Stimulated activated naive B cell treated with anti-CD40 and anti-IgM and Interleukin-4, amounts not matched to agents 10 μg/mL and 1 μg/mL and 100 μg/mL, for 72 hours (primary cell): ENCODE measurements at regions not wholly inside any gene's neighbourhood (a gene's known extent, or its start where the extent isn't known, plus 50 kb on each side); places are given as distances from the start of the nearest gene placed in this dataset.
"Not testable (repeated sequence)": the region's sequence is repeated elsewhere in the genome, so short reads cannot be mapped to it uniquely, and the experiment has no call there.

ENCODE experiments used
- ATAC-seq, 2 donors: fragments of 150-1000 bp; cut with Tn5 transposase; replicated peaks; 2 replicates each; pipeline ENCODE4 v1.10.0; 2021; ENCODE audit warnings: moderate library complexity in 1 of 2
- DNase-seq: peaks from one replicate; pipeline ENCODE4 v3.0.0; 2021
- H3K27ac Mint-ChIP-seq: one replicate; pipeline ENCODE4 v1.8.0; 2022; ENCODE audit warnings: mild to moderate bottlenecking, mixed read lengths
- H3K27me3 Mint-ChIP-seq, 2 donors: one replicate each; pipeline ENCODE4 v1.8.0; 2022; ENCODE audit warnings: mixed read lengths in 2 of 2
- H3K36me3 Mint-ChIP-seq, 2 donors: one replicate each; pipeline ENCODE4 v1.8.0; 2022; ENCODE audit warnings: mixed read lengths in 2 of 2, mild to moderate bottlenecking in 1 of 2
- H3K4me1 Mint-ChIP-seq, 2 donors: one replicate each; pipeline ENCODE4 v1.8.0; 2022; ENCODE audit warnings: mixed read lengths in 2 of 2, mild to moderate bottlenecking in 1 of 2
- H3K4me3 Mint-ChIP-seq, 2 donors: one replicate each; pipeline ENCODE4 v1.8.0; 2022; ENCODE audit warnings: mild to moderate bottlenecking in 2 of 2, mixed read lengths in 2 of 2, moderate library complexity in 1 of 2
- H3K9me3 Mint-ChIP-seq, 2 donors: one replicate each; pipeline ENCODE4 v1.8.0; 2022; ENCODE audit warnings: mixed read lengths in 2 of 2, mild to moderate bottlenecking in 1 of 2

- peaks cover 0 to 6% of the 10 kb centered on the region in 2 donors for H3K27me3 Mint-ChIP-seq
- no peak overlapping the region for H3K4me3 Mint-ChIP-seq
- H3K36me3 Mint-ChIP-seq: no peaks in the 10 kb centered on the region
- H3K27ac Mint-ChIP-seq: no peak overlapping the region
- DNase-seq (no peak), ATAC-seq (no peak)
- H3K9me3 Mint-ChIP-seq: no peaks in the 10 kb centered on the region
- H3K4me1 Mint-ChIP-seq: no peaks in the 10 kb centered on the region
These were observed 119.7 kb downstream of the SHOX start for GRCh38 chrX:750263-750662.

- no peak overlapping the region for H3K4me3 Mint-ChIP-seq
- no peak for ATAC-seq
- DNase-seq: no peak
- H3K27me3 Mint-ChIP-seq: peaks cover 0 to 6% of the 10 kb centered on the region in 2 donors
- no peak overlapping the region for H3K27ac Mint-ChIP-seq
- H3K4me1 Mint-ChIP-seq: no peaks in the 10 kb centered on the region
- peaks cover 8% of the 10 kb centered on the region in 2 donors for H3K9me3 Mint-ChIP-seq
- peaks cover 4 to 8% of the 10 kb centered on the region in 2 donors for H3K36me3 Mint-ChIP-seq
These were observed 116.6 kb downstream of the SHOX start for GRCh38 chrX:747176-747575.

GRCh38 chrX:739611-740010, 109.0 kb downstream of the SHOX start:
- Mint-ChIP-seq H3K4me1 (no peaks in the 10 kb centered on the region), H3K36me3 (peaks cover 4 to 8% of the 10 kb centered on the region in 2 donors)

GRCh38 chrX:737021-737420, 106.4 kb downstream of the SHOX start:
- not testable (repeated sequence) for DNase-seq, H3K27ac Mint-ChIP-seq, H3K4me1 Mint-ChIP-seq, H3K27me3 Mint-ChIP-seq, H3K9me3 Mint-ChIP-seq, H3K4me3 Mint-ChIP-seq, H3K36me3 Mint-ChIP-seq, ATAC-seq

More at GRCh38 chrX:739611-740010, 109.0 kb downstream of the SHOX start:
- DNase-seq (no peak), ATAC-seq (no peak)
- Mint-ChIP-seq H3K27me3 (no peaks in the 10 kb centered on the region), H3K9me3 (peaks cover 18% of the 10 kb centered on the region in 2 donors), H3K27ac (no peak overlapping the region), H3K4me3 (no peak overlapping the region)

DNA sequence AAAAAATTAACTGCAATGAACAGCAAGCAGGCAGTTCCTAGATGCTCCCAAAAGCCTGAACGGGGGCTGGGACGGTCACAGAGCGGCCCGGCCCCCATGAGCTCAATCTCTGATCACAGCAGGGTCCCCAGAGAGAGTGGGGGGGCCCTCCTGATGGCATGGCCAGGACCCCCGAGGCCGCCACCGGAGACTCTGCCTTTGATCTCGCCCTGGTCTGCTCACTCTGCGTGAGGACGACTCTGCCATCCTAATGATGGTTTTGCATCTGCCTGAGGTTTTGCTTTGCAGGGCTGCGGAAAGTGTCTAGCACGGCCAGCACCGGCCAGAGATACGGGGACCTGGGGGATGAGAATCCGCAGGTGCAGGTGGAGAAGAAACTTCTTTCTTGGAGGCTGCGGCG, 103.8 kb downstream of the SHOX start:
- no peak overlapping the region for H3K27ac Mint-ChIP-seq
- no peaks in the 10 kb centered on the region for H3K36me3 Mint-ChIP-seq
- no peak overlapping the region for H3K4me3 Mint-ChIP-seq
- H3K4me1 Mint-ChIP-seq: no peaks in the 10 kb centered on the region
- no peaks in the 10 kb centered on the region for H3K27me3 Mint-ChIP-seq
- no peak for DNase-seq
- ATAC-seq: no peak
- no peaks in the 10 kb centered on the region for H3K9me3 Mint-ChIP-seq

DNA sequence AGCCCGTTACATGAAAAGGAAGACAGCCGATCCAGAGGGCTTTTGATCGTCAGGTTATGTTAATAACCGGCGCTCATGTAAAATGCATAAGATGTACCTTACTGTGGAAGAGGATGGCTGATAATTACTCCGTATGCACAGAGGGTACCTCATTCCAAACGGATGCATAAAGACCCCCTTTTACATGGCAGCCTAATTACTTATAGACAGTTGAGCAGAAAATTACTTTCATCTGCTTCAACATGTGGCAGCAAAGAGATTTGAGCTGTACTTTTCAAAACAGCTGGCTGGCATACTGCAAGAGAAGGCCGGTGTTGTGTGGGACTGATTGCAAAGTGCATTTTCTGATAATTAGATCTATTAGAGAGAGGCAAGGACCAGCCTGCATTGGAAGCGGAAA, 103.4 kb downstream of the SHOX start:
- no peaks in the 10 kb centered on the region for H3K9me3 Mint-ChIP-seq
- no peak for DNase-seq
- H3K4me1 Mint-ChIP-seq: no peaks in the 10 kb centered on the region
- no peaks in the 10 kb centered on the region for H3K36me3 Mint-ChIP-seq
- no peak overlapping the region for H3K4me3 Mint-ChIP-seq
- no peak overlapping the region for H3K27ac Mint-ChIP-seq
- ATAC-seq: no peak
- H3K27me3 Mint-ChIP-seq: no peaks in the 10 kb centered on the region

GRCh38 chrX:729583-730409, 99.2 kb downstream of the SHOX start:
- no peak for DNase-seq
- H3K4me3 Mint-ChIP-seq: no peak overlapping the region
- no peak for ATAC-seq
- no peaks in the 10 kb centered on the region for H3K36me3 Mint-ChIP-seq
- no peak overlapping the region for H3K27ac Mint-ChIP-seq
- H3K9me3 Mint-ChIP-seq: peaks cover 3 to 4% of the 10 kb centered on the region in 2 donors
- H3K4me1 Mint-ChIP-seq: peaks cover 0 to 8% of the 10 kb centered on the region in 2 donors
- H3K27me3 Mint-ChIP-seq: no peaks in the 10 kb centered on the region

- H3K27ac Mint-ChIP-seq, DNase-seq, H3K4me3 Mint-ChIP-seq, H3K4me1 Mint-ChIP-seq, H3K36me3 Mint-ChIP-seq, H3K27me3 Mint-ChIP-seq, ATAC-seq, H3K9me3 Mint-ChIP-seq: not testable (repeated sequence)
These were observed 98.5 kb downstream of the SHOX start for GRCh38 chrX:729101-729500.

- H3K4me3 Mint-ChIP-seq, H3K4me1 Mint-ChIP-seq, H3K27ac Mint-ChIP-seq: not testable (repeated sequence)
These were observed 98.0 kb downstream of the SHOX start for GRCh38 chrX:728639-729038.

GRCh38 chrX:727738-728621, 97.4 kb downstream of the SHOX start:
- H3K4me3 Mint-ChIP-seq: no peak overlapping the region
- ATAC-seq: peak; percentile 31
- H3K27me3 Mint-ChIP-seq: no peaks in the 10 kb centered on the region
- H3K27ac Mint-ChIP-seq: no peak overlapping the region
- no peak for DNase-seq
- no peaks in the 10 kb centered on the region for H3K36me3 Mint-ChIP-seq
- peaks cover 0 to 8% of the 10 kb centered on the region in 2 donors for H3K4me1 Mint-ChIP-seq
- H3K9me3 Mint-ChIP-seq: peaks cover 16 to 17% of the 10 kb centered on the region in 2 donors

More at GRCh38 chrX:728639-729038, 98.0 kb downstream of the SHOX start:
- not testable (repeated sequence) for H3K27me3 Mint-ChIP-seq, H3K36me3 Mint-ChIP-seq, ATAC-seq, DNase-seq
- H3K9me3 Mint-ChIP-seq: peaks cover 12 to 13% of the 10 kb centered on the region in 2 donors

DNA sequence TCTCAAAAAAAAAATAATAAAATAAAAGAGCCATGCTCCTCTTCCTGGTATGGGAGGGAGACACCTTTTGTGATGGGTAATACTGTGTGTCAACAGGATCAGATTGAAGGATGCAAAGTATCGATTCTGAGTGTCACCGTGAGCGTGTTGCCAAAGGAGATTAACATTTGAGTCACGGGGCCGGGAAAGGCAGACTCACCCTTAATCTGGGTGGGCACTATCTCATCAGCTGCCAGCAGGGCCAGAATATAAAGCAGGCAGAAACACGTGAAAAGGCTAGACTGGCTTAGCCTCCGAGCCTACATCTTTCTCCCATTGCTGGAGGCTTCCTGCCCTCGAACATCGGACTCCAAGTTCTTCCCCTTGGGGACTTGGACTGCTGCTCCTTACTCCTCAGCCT, 95.4 kb downstream of the SHOX start:
- Mint-ChIP-seq H3K4me1 (peaks cover 0 to 8% of the 10 kb centered on the region in 2 donors), H3K27ac (no peak overlapping the region), H3K36me3 (no peaks in the 10 kb centered on the region), H3K4me3 (no peak overlapping the region), H3K9me3 (peaks cover 16 to 17% of the 10 kb centered on the region in 2 donors), H3K27me3 (no peaks in the 10 kb centered on the region)
- DNase-seq: no peak
- ATAC-seq: no peak

- no peaks in the 10 kb centered on the region for H3K36me3 Mint-ChIP-seq
- peaks cover 16 to 17% of the 10 kb centered on the region in 2 donors for H3K9me3 Mint-ChIP-seq
- ATAC-seq: no peak
These were observed 93.7 kb downstream of the SHOX start for GRCh38 chrX:724256-724655.

DNA sequence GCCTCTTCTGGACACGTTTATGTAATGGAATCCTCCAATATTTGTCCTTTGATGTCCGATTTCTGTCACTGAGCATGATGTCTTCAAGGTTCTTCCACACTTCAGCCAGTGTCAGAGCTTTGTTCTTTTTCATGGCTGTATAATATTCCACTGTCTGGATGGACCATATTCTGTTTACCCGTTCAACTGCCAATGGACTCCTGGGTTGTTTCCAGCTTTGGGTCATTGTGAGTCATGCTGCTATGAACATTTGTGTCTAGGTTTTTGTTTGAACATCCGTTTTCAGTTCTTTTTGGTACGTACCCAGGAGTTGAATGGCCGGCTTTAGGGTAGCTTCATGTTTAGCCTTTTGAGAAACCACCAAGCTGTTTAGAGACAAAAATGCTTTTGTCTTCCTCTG, 93.2 kb downstream of the SHOX start:
- Mint-ChIP-seq H3K9me3 (peaks cover 16 to 17% of the 10 kb centered on the region in 2 donors), H3K36me3 (no peaks in the 10 kb centered on the region), H3K4me1 (peaks cover 0 to 8% of the 10 kb centered on the region in 2 donors), H3K27ac (no peak overlapping the region), H3K27me3 (no peaks in the 10 kb centered on the region), H3K4me3 (no peak overlapping the region)
- DNase-seq (no peak), ATAC-seq (no peak)

More at GRCh38 chrX:724256-724655, 93.7 kb downstream of the SHOX start:
- H3K27me3 Mint-ChIP-seq: no peaks in the 10 kb centered on the region
- H3K4me1 Mint-ChIP-seq: peaks cover 0 to 8% of the 10 kb centered on the region in 2 donors
- peak overlapping the region; percentile 81 for H3K27ac Mint-ChIP-seq
- no peak for DNase-seq
- peak overlapping the region in 1 of 2 donors; percentile 25 for H3K4me3 Mint-ChIP-seq

GRCh38 chrX:721354-721753, 90.8 kb downstream of the SHOX start:
- no peaks in the 10 kb centered on the region for H3K27me3 Mint-ChIP-seq
- H3K4me1 Mint-ChIP-seq: no peaks in the 10 kb centered on the region
- no peak overlapping the region for H3K27ac Mint-ChIP-seq
- H3K4me3 Mint-ChIP-seq: no peak overlapping the region
- no peak for ATAC-seq
- no peaks in the 10 kb centered on the region for H3K36me3 Mint-ChIP-seq
- H3K9me3 Mint-ChIP-seq: peaks cover 17 to 21% of the 10 kb centered on the region in 2 donors
- no peak for DNase-seq
